Uterus (tissue), 2 donors: ENCODE measurements at regions not wholly inside any gene's neighbourhood (a gene's known extent, or its start where the extent isn't known, plus 50 kb on each side); places are given as distances from the start of the nearest gene placed in this dataset.

Experiments used
- CTCF ChIP-seq, 4 experiments: fragments of 200-600 bp in 2 of 4; fragments of 450-650 bp in 2 of 4; sonication (generic) in 2 of 4; IDR thresholded peaks; one replicate each; pipeline ENCODE4 v1.5.1; 2016 to 2019; ENCODE audit warnings: antibody characterized with exemption in 4 of 4, mild to moderate bottlenecking in 2 of 4, moderate library complexity in 1 of 4
- POLR2A ChIP-seq, 2 donors: fragments of 450-650 bp; IDR thresholded peaks; one replicate each; pipeline ENCODE4 v1.6.1; 2016; ENCODE audit warnings: antibody characterized with exemption in 2 of 2, mild to moderate bottlenecking in 1 of 2, moderate library complexity in 1 of 2

- TF ChIP-seq CTCF (IDR thresholded peaks at IDR 0.05) (no peak), POLR2A (IDR thresholded peaks at IDR 0.05) (no peak)
These were observed 97.0 kb upstream of the RFX8 start for GRCh38 chr2:101571951-101572350.
